ENCODE measurements at regions not wholly inside any gene's neighbourhood (a gene's known extent, or its start where the extent isn't known, plus 50 kb on each side); places are given as distances from the start of the nearest gene placed in this dataset.
"Not testable (repeated sequence)": the region's sequence is repeated elsewhere in the genome, so short reads cannot be mapped to it uniquely, and the experiment has no call there.

DNA sequence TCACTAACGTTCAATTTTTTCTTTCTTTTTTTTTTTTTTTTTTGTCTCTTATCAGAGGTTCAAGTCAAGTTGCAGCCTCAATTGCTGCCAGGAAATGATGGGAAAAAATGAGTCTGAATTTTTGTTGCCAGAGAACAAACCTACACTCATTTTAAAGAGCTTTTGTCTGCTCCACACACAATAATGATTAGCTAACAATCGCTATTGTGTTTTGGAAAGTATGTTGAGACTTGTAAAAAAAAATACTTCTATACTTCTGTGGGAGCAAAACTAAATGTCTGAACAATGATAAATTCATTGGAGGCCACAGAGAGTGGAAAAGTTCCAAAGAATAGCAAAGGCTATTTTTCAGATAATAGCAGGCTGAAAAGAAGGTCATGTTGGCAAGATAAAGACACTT lies 176.3 kb upstream of the LMCD1 start:
- TF ChIP-seq, protein P1, sequence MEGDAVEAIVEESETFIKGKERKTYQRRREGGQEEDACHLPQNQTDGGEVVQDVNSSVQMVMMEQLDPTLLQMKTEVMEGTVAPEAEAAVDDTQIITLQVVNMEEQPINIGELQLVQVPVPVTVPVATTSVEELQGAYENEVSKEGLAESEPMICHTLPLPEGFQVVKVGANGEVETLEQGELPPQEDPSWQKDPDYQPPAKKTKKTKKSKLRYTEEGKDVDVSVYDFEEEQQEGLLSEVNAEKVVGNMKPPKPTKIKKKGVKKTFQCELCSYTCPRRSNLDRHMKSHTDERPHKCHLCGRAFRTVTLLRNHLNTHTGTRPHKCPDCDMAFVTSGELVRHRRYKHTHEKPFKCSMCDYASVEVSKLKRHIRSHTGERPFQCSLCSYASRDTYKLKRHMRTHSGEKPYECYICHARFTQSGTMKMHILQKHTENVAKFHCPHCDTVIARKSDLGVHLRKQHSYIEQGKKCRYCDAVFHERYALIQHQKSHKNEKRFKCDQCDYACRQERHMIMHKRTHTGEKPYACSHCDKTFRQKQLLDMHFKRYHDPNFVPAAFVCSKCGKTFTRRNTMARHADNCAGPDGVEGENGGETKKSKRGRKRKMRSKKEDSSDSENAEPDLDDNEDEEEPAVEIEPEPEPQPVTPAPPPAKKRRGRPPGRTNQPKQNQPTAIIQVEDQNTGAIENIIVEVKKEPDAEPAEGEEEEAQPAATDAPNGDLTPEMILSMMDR (IDR thresholded peaks at IDR 0.05) = no peak
- ATAC-seq (ENCODE audit: low FRiP score) (no peak), DNase-seq (ENCODE audit: low spot score) (no peak)

DNA sequence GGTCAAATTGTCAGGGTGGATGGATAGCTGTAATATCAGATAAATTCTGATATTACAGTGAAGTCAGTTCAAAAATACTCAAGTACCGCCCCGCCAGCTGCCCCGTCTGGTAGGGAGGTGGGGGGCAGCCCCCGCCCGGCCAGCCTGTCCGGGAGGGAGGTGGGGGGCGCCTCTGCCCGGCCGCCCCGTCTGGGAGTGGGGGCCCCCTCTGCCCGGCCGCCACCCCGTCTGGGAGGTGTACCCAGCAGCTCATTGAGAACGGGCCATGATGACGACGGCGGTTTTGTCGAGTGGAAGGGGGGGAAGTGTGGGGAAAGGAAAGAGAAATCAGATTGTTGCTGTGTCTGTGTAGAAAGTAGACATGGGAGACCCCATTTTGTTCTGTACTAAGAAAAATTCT lies 175.8 kb upstream of the LMCD1 start:
- ATAC-seq (ENCODE audit: low FRiP score) = not testable (repeated sequence)

DNA sequence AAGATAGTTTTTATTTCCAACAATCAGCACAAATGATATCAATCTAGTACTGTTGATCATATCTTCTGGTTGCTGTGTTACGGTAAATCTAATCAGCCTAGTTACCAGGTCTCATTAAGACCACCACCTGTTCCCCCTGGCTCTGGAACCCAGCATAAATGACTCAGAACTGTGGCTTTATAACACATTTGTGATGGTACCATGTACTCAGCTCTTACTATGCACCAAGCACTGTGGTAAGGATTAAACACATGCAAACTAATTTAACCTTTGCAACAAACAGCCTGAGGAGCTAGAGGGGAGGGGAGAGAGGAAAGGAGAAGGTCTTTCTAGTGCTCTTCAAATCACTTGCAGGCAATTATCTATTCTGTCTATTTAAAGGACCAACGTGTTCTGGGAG lies 173.9 kb upstream of the LMCD1 start:
- DNase-seq (ENCODE audit: low spot score) (no peak), ATAC-seq (ENCODE audit: low FRiP score) (no peak)
- TF ChIP-seq, protein P1 (IDR thresholded peaks at IDR 0.05) = no peak

More for the DNA sequence above, 175.8 kb upstream of the LMCD1 start:
- DNase-seq (ENCODE audit: low spot score) = not testable (repeated sequence)

DNA sequence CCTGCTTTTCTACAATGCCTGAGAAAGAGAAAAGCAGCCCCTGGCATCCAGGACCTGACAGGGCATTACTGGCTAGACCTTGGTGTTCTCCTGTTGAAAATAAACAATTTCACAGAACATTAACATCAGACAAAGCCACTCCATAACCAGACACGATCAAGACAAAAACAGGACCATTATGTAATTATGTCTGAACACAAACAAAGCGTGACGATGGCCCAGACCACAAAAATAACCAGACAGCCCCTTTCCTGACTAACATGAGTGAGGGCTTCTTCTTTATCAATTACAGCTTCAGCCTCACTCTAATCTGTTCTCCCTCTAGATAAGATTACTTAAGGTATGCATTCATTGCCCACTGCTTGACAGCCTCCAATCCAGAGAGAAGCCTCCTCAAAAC lies 172.7 kb upstream of the LMCD1 start:
- ATAC-seq (ENCODE audit: low FRiP score) (no peak), DNase-seq (ENCODE audit: low spot score) (no peak)
- TF ChIP-seq, protein P1 (IDR thresholded peaks at IDR 0.05) = no peak

DNA sequence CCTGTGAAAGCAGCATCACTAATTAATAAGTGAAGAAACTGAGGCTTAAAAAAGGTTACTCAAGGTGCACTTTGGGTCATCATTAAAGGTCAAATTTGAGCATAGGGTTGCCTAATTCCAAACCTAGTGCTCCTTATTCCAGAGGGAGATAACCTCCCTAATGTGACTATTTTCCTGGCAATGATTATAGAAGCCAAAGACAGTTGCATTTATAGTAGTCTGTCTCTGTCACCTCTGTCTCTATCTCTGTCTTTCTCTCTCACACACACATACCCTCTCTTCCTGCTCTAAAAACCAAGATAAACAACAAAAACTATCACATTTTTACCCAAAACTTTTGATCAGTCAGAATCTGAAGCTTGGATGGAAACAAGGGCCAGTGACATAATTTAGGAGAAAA lies 172.0 kb upstream of the LMCD1 start:
- ATAC-seq (ENCODE audit: low FRiP score) = no peak
- DNase-seq (ENCODE audit: low spot score) = no peak
- TF ChIP-seq, protein P1 (IDR thresholded peaks at IDR 0.05) = no peak

DNA sequence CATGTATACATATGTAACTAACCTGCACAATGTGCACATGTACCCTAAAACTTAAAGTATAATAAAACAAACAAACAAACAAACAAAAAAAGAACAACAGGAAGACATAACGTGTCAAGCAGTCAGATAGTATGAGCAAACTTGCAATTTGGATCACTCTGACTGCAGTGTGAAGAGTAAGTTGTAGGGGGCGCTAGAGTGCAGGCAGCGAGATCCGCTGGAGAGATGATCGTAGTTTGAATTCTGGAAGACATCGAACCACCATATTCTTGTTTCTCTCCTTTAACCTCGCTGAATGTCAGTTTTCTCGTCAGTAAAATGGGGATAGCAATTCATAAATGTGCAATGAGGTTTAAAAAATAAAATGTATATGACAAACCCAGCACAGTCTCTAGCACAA lies 165.2 kb upstream of the LMCD1 start:
- TF ChIP-seq, protein P1 (IDR thresholded peaks at IDR 0.05) = no peak
- ATAC-seq (ENCODE audit: low FRiP score) = no peak
- no peak for DNase-seq (ENCODE audit: low spot score)

DNA sequence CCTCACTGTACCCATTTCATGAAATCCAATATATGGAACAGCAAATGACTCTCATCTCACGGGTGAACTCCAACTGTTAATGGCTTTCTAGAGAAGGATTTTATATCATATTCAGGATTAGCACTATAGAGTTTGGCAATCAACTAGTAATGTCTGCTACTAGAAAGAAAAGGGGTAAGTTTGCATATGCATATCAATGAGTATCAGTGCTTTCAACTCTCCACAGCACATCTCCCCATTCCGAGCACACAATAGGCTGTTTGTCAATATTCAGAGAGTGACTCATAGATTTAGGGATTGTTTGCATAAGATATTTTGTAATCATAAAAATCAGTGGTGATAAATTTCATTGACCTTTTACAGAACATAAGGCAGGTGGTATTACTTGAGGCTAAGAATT lies 163.2 kb upstream of the LMCD1 start:
- no peak for ATAC-seq (ENCODE audit: low FRiP score)
- no peak for DNase-seq (ENCODE audit: low spot score)
- TF ChIP-seq, protein P1 (IDR thresholded peaks at IDR 0.05) = no peak

DNA sequence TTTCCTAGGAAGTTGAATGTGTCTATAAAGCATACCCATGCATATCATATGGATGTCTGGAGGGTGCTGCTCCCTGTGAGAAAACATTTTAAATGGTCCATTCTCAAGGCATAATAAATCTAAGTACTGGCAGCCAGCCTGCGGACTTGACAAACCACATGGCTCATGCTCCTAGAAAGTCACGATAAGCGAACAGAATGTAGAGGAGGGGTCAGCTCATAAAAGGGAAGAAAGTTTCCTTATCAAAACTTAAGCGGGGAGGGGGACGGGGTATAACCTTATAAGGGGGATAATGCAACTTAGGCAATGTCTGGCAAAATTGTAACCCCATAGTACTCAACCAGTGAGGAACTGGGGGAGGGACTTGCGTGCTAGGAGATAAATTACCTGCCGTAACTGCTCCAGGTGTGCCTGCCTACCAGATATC lies 159.8 kb upstream of the LMCD1 start:
- DNase-seq (ENCODE audit: low spot score) (no peak), ATAC-seq (ENCODE audit: low FRiP score) (no peak)
- TF ChIP-seq, protein P1 (IDR thresholded peaks at IDR 0.05) = no peak

All from omental fat pad (tissue), 3 donors.